Testis (tissue), 2 donors: ENCODE measurements at regions not wholly inside any gene's neighbourhood (a gene's known extent, or its start where the extent isn't known, plus 50 kb on each side); places are given as distances from the start of the nearest gene placed in this dataset.

Experiments
- DNase-seq: peaks from one replicate; pipeline ENCODE4 v3.0.0-alpha.2; 2019
- H3K27ac ChIP-seq, 2 donors: fragments of 200-600 bp; sonication (generic); one replicate each; pipeline ENCODE4 v1.5.1; 2019
- H3K27me3 ChIP-seq: fragments of 200-600 bp; sonication (generic); one replicate; pipeline ENCODE4 v1.5.1; 2019
- H3K36me3 ChIP-seq: fragments of 200-600 bp; sonication (generic); one replicate; pipeline ENCODE4 v1.5.1; 2017; ENCODE audit warnings: low read depth; ENCODE audit errors: missing control alignments
- H3K4me1 ChIP-seq: fragments of 200-600 bp; sonication (generic); one replicate; pipeline ENCODE4 v1.5.1; 2019
- H3K4me3 ChIP-seq, 2 donors: fragments of 200-600 bp; sonication (generic); one replicate each; pipeline ENCODE4 v1.5.1; 2017 to 2019
- H3K9me3 ChIP-seq: fragments of 200-600 bp; sonication (generic); one replicate; pipeline ENCODE4 v1.5.1; 2017
- CTCF ChIP-seq, 3 experiments: fragments of 450-650 bp in 2 of 3; fragments of 200-600 bp in 1 of 3; sonication (generic) in 1 of 3; IDR thresholded peaks; one replicate each; pipeline ENCODE4 v1.5.1; 2016 to 2019; ENCODE audit warnings: antibody characterized with exemption in 3 of 3, mild to moderate bottlenecking in 2 of 3, moderate library complexity in 1 of 3
- POLR2A ChIP-seq: fragments of 450-650 bp; IDR thresholded peaks from one replicate; pipeline ENCODE4 v1.6.1; 2017; ENCODE audit warnings: antibody characterized with exemption, mild to moderate bottlenecking, moderate library complexity
- WGBS, 2 donors: methylation state at CpG; one replicate each; pipeline ENCODE4 v1.1.5; 2018; 5-methylcytosine and 5-hydroxymethylcytosine counted together
- intact Hi-C: fragments of 100-400 bp; cut with DNase I; formaldehyde crosslinking; loops from one replicate; pipeline ENCODE4 v1.15.1; 2023; ENCODE audit warnings: low total_unique reads

- TF ChIP-seq CTCF (IDR thresholded peaks at IDR 0.05) (no peak), POLR2A (no peak)
- Histone ChIP-seq H3K27ac (no peak overlapping the region), H3K4me3 (no peak overlapping the region), H3K36me3 (no peaks in the 10 kb centered on the region), H3K4me1 (no peaks in the 10 kb centered on the region), H3K27me3 (no peaks in the 10 kb centered on the region), H3K9me3 (no peaks in the 10 kb centered on the region)
- no peak for DNase-seq
- WGBS, 2 donors, result 76 to 87% methylated on average over 8 of the region's 8 CpGs
- intact Hi-C loops, result no loop called here
Observed at GRCh38 chr2:136394136-136395060, 276.4 kb upstream of the CXCR4 start.

GRCh38 chr2:136393514-136393913 is 275.6 kb upstream of the CXCR4 start:
- Histone ChIP-seq H3K4me1 (no peaks in the 10 kb centered on the region), H3K27ac (no peak overlapping the region), H3K36me3 (no peaks in the 10 kb centered on the region), H3K9me3 (no peaks in the 10 kb centered on the region), H3K4me3 (no peak overlapping the region), H3K27me3 (no peaks in the 10 kb centered on the region)
- 77 to 89% methylated on average over 1 of the region's 1 CpG for WGBS, 2 donors
- TF ChIP-seq CTCF (IDR thresholded peaks at IDR 0.05), result no peak
- no peak for TF ChIP-seq POLR2A
- intact Hi-C loops, result no loop called here
- DNase-seq, result no peak

GRCh38 chr2:136392897-136393505 is 275.1 kb upstream of the CXCR4 start:
- Histone ChIP-seq H3K36me3 (no peaks in the 10 kb centered on the region), H3K4me1 (no peaks in the 10 kb centered on the region), H3K4me3 (no peak overlapping the region), H3K27me3 (no peaks in the 10 kb centered on the region), H3K27ac (no peak overlapping the region), H3K9me3 (no peaks in the 10 kb centered on the region)
- 90 to 96% methylated on average over 4 of the region's 4 CpGs for WGBS, 2 donors
- no peak for TF ChIP-seq POLR2A
- no peak for TF ChIP-seq CTCF (IDR thresholded peaks at IDR 0.05)
- DNase-seq, result no peak
- intact Hi-C loops, result no loop called here

GRCh38 chr2:136389809-136390208 is 271.9 kb upstream of the CXCR4 start:
- intact Hi-C loops, result loop anchor here (10.0 kb wide), 1 partner anchor 475 kb away; no protein-coding TSS in a partner anchor
- no peaks in the 10 kb centered on the region for H3K27me3 ChIP-seq
- DNase-seq, result no peak
- no peak overlapping the region for H3K27ac ChIP-seq
- no peaks in the 10 kb centered on the region for H3K9me3 ChIP-seq
- 82 to 85% methylated on average over 3 of the region's 3 CpGs for WGBS, 2 donors
- no peak overlapping the region for H3K4me3 ChIP-seq
- no peak for TF ChIP-seq CTCF (IDR thresholded peaks at IDR 0.05)
- TF ChIP-seq POLR2A, result no peak
- H3K36me3 ChIP-seq, result no peaks in the 10 kb centered on the region
- H3K4me1 ChIP-seq, result no peaks in the 10 kb centered on the region
